ENCODE measurements at regions not wholly inside any gene's neighbourhood (a gene's known extent, or its start where the extent isn't known, plus 50 kb on each side); places are given as distances from the start of the nearest gene placed in this dataset.

DNA sequence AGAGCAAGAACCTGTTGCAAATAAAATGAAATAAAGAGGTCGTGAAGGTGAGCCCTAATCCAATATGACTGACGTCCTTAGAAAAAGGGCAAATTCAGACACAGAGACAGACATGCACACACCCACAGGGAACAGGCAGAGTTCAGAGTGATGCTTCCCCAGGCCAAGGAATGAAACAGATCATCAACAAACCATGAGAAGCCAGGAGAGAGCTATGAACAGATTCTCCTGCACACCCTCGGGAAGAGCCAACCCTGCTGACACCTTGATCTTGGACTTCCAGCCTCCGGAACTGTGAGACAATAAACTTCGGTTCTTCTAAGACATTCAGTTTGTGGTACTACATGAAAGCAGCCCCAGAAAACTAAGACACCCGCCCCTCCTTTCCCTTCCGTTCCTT lies 290.4 kb upstream of the KLF6 start:
- no peak for TF ChIP-seq CTCF (IDR thresholded peaks at IDR 0.05)
- TF ChIP-seq POLR2AphosphoS5 (IDR thresholded peaks at IDR 0.05), result no peak
